GM12873 (cell line): ENCODE measurements at regions not wholly inside any gene's neighbourhood (a gene's known extent, or its start where the extent isn't known, plus 50 kb on each side); places are given as distances from the start of the nearest gene placed in this dataset.

Source experiments
- CTCF ChIP-seq: IDR thresholded peaks from 2 replicates; pipeline ENCODE4 v1.5.1; 2012; ENCODE audit warnings: low read depth, mild to moderate bottlenecking, moderate library complexity, low read length, control low read depth; ENCODE audit not compliant: insufficient read depth; ENCODE audit errors: missing control alignments

DNA sequence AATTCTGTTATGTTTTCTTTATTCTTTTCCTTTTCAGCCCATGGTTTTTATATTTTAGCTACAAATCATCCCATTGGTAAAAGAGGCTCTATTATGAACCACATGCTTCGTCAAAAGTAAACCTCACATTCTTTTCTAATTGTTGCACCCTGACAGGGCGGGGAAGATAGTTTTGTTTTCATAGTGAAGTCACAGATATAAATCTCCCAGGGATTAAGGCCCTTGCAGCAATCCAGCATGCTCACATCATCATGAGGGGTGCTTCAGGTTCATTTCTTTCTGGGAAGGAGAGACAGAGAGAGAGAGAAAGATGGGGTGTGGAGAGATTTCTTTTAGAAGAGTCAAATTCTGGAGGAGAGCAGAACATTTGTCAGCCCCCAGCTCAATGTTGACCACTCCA lies 124.5 kb upstream of the CDC42EP3 start:
- TF ChIP-seq CTCF: no peak

- TF ChIP-seq CTCF: no peak
Measured at GRCh38 chr2:37796481-37796880, 125.0 kb upstream of the CDC42EP3 start.

- no peak for TF ChIP-seq CTCF
Measured at GRCh38 chr2:37797081-37797480, 125.6 kb upstream of the CDC42EP3 start.

DNA sequence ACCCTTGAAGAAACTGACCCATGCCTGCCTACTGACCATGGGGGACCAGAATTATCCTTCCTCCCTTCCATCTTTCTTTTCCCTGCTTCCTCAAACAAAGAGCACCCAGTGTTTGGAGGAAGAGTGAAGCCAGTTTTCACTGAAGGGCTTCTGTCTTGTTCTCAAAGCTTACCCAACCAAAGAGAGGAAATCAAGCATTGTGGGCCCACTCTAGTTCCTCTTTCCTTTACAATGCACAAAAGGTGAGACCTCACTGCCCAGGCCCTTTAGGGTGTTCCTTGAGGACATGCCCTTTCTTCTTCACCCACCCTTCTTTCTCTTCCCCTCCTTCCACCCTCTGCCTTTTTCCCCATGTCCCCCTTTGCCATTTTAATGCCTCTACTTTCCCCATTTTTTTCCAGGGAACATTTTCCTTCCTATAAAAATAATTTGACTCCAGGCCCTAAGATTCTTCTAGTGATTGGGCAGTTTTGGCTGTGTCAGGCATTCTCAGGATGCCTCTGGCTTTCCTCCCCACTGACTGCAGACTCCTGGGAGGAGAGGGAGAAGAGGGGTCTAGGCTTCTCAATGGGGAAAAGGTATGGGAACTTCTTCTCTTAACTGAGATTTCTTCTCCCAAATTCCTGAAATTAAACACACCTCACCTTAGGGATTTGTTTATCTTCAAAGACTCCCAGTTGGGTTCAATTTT lies 126.6 kb upstream of the RMDN2 start:
- TF ChIP-seq CTCF: no peak

DNA sequence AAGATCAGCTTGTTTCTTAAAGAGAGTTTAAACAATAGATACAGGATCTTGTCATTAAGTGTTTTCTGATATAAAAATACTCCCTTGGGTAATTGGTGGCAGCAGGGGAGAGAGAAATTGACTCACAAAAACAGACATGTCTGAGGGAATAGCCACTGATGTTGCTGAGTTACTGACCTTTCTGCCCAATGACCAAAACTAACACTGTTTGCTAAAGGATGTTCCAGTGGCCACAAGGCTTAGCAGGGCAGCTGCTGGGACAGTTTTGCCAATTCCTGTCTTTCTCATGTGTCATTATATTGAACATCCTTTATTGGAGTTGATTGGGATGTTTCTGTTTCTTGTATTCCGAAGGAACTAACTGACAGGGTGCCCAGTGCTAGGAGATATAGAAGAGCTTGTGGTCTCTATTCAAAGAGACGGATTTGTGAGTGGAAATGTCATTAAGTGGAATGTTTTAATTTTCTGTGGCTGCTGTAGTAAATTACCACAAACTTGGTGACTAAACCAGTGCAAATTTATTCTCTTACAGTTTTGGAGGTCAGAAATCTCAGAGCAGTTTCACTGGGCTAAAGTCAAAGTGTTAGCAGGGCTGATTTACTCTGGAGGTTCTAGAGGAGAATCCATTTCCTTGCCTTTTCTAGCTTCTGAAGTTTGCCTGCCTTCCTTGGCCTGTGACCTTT lies 124.8 kb upstream of the RMDN2 start:
- no peak for TF ChIP-seq CTCF

- no peak for TF ChIP-seq CTCF
Measured at GRCh38 chr2:37802211-37802752, 122.8 kb upstream of the RMDN2 start.

- no peak for TF ChIP-seq CTCF
Measured at GRCh38 chr2:37802899-37803379, 122.1 kb upstream of the RMDN2 start.
